ENCODE measurements at regions not wholly inside any gene's neighbourhood (a gene's known extent, or its start where the extent isn't known, plus 50 kb on each side); places are given as distances from the start of the nearest gene placed in this dataset.

DNA sequence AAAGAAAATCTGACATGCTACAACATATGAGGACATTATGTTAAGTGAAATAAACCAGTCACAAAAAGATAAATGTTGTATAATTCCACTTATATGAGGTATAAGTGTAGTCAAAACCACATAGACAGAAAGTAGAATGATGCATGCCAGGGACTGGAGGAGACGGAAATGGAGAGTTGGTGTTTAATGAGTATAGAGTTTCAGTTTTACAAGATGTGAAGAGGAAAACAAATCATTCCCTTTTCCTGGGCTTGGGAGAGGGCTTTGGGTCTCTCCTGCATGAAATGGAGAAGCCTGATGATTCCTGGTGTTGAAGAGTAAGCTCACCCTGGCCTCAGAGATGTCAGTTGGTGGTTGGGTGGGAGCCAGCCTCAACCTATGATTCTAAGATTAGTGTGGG lies 158.4 kb upstream of the PLXNC1 start:
- 95% methylated on average over 1 of the region's 1 CpG for WGBS (ENCODE audit: insufficient coverage)

DNA sequence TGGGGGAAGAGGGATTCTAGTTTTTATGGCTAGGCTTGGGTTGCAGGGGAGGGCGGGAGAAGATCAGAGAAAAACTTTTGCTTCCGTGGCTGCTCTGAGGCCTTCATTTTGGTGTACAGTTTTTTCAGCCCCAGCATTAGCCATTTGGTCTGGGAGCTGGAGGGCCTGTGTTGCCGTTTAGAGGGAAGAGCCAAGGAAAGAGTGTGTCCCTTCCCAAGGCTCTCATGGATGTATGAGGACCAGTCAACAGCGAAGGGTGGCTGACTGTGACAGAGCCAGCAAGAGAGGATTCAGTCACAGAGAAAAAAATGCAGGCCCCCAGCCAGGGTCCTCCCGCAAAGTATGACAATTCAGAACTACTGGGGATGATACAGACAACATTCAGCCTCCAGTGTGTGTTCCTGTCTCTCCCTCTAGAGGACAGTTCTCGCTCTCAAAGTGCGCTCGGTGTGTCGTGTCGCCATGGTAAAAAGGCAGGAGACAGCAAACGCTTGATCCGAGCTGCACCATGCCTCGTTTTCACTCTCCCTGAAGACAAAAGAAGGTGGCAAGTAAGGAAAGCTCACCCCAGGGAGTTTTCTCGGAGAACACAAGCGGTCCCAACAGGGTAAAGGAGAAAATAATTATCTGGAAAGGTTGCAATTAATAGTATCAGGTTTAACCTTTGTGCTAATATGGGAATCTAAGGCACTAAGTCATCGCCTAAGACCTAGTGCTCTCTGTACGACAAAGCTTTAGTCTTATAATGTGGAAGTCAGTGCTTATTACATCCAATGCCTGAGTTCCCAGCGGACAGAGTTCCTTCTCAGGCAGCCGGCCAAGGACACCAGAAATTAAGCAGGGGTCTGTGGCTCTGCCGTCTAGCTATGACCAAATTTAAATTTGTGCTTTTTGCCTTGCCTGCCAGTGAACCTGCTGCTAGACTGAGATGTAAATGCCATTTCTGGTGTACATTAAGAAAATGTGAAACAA lies 157.3 kb upstream of the PLXNC1 start:
- 87% methylated on average over 20 of the region's 20 CpGs for WGBS (ENCODE audit: insufficient coverage)
- no peak for DNase-seq

More for the DNA sequence above, 158.4 kb upstream of the PLXNC1 start:
- Mint-ChIP-seq H3K36me3 (no peaks in the 10 kb centered on the region), H3K27me3 (ENCODE audit: low read depth in 2 of 2) (no peaks in the 10 kb centered on the region), H3K4me1 (no peaks in the 10 kb centered on the region), H3K9me3 (no peaks in the 10 kb centered on the region), H3K27ac (no peak overlapping the region), H3K4me3 (no peak overlapping the region)
- H3K27ac ChIP-seq (ENCODE audit: low read length), result no peak overlapping the region
- H3K4me1 ChIP-seq (ENCODE audit: control insufficient read depth, insufficient read depth, low read length), result no peaks in the 10 kb centered on the region
- DNase-seq (no peak), ATAC-seq (no peak)
- H3K4me3 ChIP-seq (ENCODE audit: low read length), result no peak overlapping the region
- intact Hi-C loops (cut with micrococcal nuclease), result no loop called here
- no peaks in the 10 kb centered on the region for H3K27me3 ChIP-seq (ENCODE audit: control insufficient read depth, insufficient read depth, low read length)
- H3K36me3 ChIP-seq (ENCODE audit: control insufficient read depth, insufficient read depth, low read length), result no peaks in the 10 kb centered on the region
- H3K9me3 ChIP-seq (ENCODE audit: control insufficient read depth, insufficient read depth, low read length), result no peaks in the 10 kb centered on the region
- TF ChIP-seq, protein P1, sequence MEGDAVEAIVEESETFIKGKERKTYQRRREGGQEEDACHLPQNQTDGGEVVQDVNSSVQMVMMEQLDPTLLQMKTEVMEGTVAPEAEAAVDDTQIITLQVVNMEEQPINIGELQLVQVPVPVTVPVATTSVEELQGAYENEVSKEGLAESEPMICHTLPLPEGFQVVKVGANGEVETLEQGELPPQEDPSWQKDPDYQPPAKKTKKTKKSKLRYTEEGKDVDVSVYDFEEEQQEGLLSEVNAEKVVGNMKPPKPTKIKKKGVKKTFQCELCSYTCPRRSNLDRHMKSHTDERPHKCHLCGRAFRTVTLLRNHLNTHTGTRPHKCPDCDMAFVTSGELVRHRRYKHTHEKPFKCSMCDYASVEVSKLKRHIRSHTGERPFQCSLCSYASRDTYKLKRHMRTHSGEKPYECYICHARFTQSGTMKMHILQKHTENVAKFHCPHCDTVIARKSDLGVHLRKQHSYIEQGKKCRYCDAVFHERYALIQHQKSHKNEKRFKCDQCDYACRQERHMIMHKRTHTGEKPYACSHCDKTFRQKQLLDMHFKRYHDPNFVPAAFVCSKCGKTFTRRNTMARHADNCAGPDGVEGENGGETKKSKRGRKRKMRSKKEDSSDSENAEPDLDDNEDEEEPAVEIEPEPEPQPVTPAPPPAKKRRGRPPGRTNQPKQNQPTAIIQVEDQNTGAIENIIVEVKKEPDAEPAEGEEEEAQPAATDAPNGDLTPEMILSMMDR (IDR thresholded peaks at IDR 0.05), result no peak

DNA sequence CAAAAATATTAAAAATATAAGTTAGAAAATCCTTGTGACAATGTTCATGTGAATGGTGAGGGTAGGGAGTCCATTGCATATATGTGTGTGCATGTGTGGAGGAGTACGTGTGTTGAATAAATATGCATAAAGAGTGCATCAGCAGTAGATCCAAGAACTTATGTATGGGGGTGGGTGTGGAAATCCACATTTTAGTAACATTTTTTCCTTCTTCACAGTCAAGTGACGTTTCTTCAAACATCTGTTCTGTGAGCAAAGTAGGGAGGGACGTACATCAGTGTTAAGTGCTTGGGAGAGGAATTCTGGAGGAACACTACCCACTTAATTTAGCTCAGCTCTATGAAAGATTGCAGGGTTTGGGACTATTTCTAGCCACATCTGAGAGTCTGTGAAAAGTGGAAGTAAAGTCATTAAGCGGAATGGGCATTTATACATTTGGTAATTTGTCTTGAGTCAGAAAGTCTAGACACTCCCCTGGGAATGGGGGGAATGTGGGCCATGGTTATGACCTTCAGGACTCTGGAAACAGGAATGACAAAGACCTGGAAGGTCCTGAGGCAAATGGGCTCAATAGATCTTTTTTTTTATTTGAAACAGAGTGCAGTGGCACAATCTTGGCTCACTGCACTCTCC lies 156.4 kb upstream of the PLXNC1 start:
- no peak overlapping the region for H3K27ac Mint-ChIP-seq
- 60% methylated on average over 2 of the region's 4 CpGs for WGBS (ENCODE audit: insufficient coverage)
- no peaks in the 10 kb centered on the region for H3K27me3 Mint-ChIP-seq (ENCODE audit: low read depth in 2 of 2)
- H3K36me3 Mint-ChIP-seq, result no peaks in the 10 kb centered on the region
- Histone ChIP-seq H3K4me3 (ENCODE audit: low read length) (no peak overlapping the region), H3K27me3 (ENCODE audit: control insufficient read depth, insufficient read depth, low read length) (no peaks in the 10 kb centered on the region), H3K9me3 (ENCODE audit: control insufficient read depth, insufficient read depth, low read length) (no peaks in the 10 kb centered on the region), H3K4me1 (ENCODE audit: control insufficient read depth, insufficient read depth, low read length) (no peaks in the 10 kb centered on the region), H3K27ac (ENCODE audit: low read length) (no peak overlapping the region), H3K36me3 (ENCODE audit: control insufficient read depth, insufficient read depth, low read length) (no peaks in the 10 kb centered on the region)
- TF ChIP-seq, protein P1 (IDR thresholded peaks at IDR 0.05), result no peak
- H3K4me3 Mint-ChIP-seq, result no peak overlapping the region
- H3K9me3 Mint-ChIP-seq, result no peaks in the 10 kb centered on the region
- no peaks in the 10 kb centered on the region for H3K4me1 Mint-ChIP-seq
- ATAC-seq, result no peak
- intact Hi-C loops (cut with micrococcal nuclease), result no loop called here
- no peak for DNase-seq

More for the DNA sequence above, 157.3 kb upstream of the PLXNC1 start:
- no peak for ATAC-seq
- H3K27ac ChIP-seq (ENCODE audit: low read length), result no peak overlapping the region
- Mint-ChIP-seq H3K9me3 (no peaks in the 10 kb centered on the region), H3K4me3 (no peak overlapping the region), H3K27ac (no peak overlapping the region), H3K4me1 (no peaks in the 10 kb centered on the region), H3K27me3 (ENCODE audit: low read depth in 2 of 2) (no peaks in the 10 kb centered on the region), H3K36me3 (no peaks in the 10 kb centered on the region)
- H3K4me3 ChIP-seq (ENCODE audit: low read length), result no peak overlapping the region
- intact Hi-C loops (cut with micrococcal nuclease), result no loop called here
- H3K36me3 ChIP-seq (ENCODE audit: control insufficient read depth, insufficient read depth, low read length), result no peaks in the 10 kb centered on the region
- no peaks in the 10 kb centered on the region for H3K4me1 ChIP-seq (ENCODE audit: control insufficient read depth, insufficient read depth, low read length)
- no peaks in the 10 kb centered on the region for H3K9me3 ChIP-seq (ENCODE audit: control insufficient read depth, insufficient read depth, low read length)
- H3K27me3 ChIP-seq (ENCODE audit: control insufficient read depth, insufficient read depth, low read length), result no peaks in the 10 kb centered on the region
- TF ChIP-seq, protein P1 (IDR thresholded peaks at IDR 0.05), result no peak
